IMR-90 (cell line): ENCODE measurements at regions not wholly inside any gene's neighbourhood (a gene's known extent, or its start where the extent isn't known, plus 50 kb on each side); places are given as distances from the start of the nearest gene placed in this dataset.

Experiments used
- ATAC-seq: fragments of 200-7000 bp; cut with Tn5 transposase; 2 replicates; pipeline ENCODE4 v1.9.1; 2020; ENCODE audit warnings: low read depth, mild to moderate bottlenecking, moderate library complexity
- BruUV-seq: library from RNA; stranded (reverse); fragments of 400-500 nt; replicated peaks from 2 replicates; lab custom pipeline; 2021; lab: Mats Ljungman, UMichigan
- CTCF ChIA-PET: fragments of 300-600 bp; formaldehyde crosslinking; extraction: SDS; loops from one replicate; lab custom pipeline; 2021; ENCODE audit warnings: antibody characterized with exemption; lab: Yijun Ruan, JAX
- POLR2A ChIA-PET: fragments of 300-600 bp; sonication (Branson Sonifier 250); formaldehyde crosslinking; loops from one replicate; lab custom pipeline; 2022; ENCODE audit warnings: antibody characterized with exemption; ENCODE audit not compliant: unreplicated experiment; lab: Charles Lee
- DNase-seq: peaks from one replicate; pipeline ENCODE4 v3.0.0; 2013
- H2AFZ ChIP-seq: replicated peaks from 2 replicates; pipeline ENCODE3; 2013; ENCODE audit warnings: low read length, mild to moderate bottlenecking; ENCODE audit not compliant: poor library complexity
- H2AK5ac ChIP-seq: 2 replicates; pipeline ENCODE4 v1.6.1; 2013; ENCODE audit warnings: low read depth, low read length, inconsistent platforms
- H2AK9ac ChIP-seq: replicated peaks from 2 replicates; pipeline ENCODE3; 2013; ENCODE audit warnings: mild to moderate bottlenecking, low read depth, low read length, moderate library complexity; ENCODE audit not compliant: poor library complexity
- H2BK120ac ChIP-seq: 2 replicates; pipeline ENCODE4 v1.6.1; 2013; ENCODE audit warnings: low read depth, low read length, inconsistent platforms
- H2BK15ac ChIP-seq: 3 replicates; pipeline ENCODE4 v1.6.1; 2013; ENCODE audit warnings: low read depth, low read length, inconsistent platforms
- H2BK20ac ChIP-seq: 2 replicates; pipeline ENCODE4 v1.6.1; 2013; ENCODE audit warnings: low read depth, mild to moderate bottlenecking, inconsistent platforms, low read length, moderate library complexity
- H2BK5ac ChIP-seq: 2 replicates; pipeline ENCODE4 v1.6.1; 2013; ENCODE audit warnings: mild to moderate bottlenecking, low read depth, low read length, inconsistent platforms; ENCODE audit not compliant: poor library complexity, severe bottlenecking
- H3K14ac ChIP-seq: replicated peaks from 2 replicates; pipeline ENCODE4 v1.6.1; 2013; ENCODE audit warnings: low read depth, low read length, inconsistent platforms
- H3K18ac ChIP-seq: 2 replicates; pipeline ENCODE4 v1.6.1; 2013; ENCODE audit warnings: low read depth, low read length, control low read depth
- H3K23ac ChIP-seq: 2 replicates; pipeline ENCODE4 v1.6.1; 2013; ENCODE audit warnings: low read depth, low read length, inconsistent platforms
- H3K27ac ChIP-seq: 2 replicates; pipeline ENCODE4 v1.5.1; 2013; ENCODE audit warnings: mild to moderate bottlenecking, control low read depth, low read length; ENCODE audit not compliant: insufficient read depth
- H3K27me3 ChIP-seq: 2 replicates; pipeline ENCODE4 v1.6.1; 2013; ENCODE audit warnings: low read length; ENCODE audit not compliant: control insufficient read depth, insufficient read depth
- H3K36me3 ChIP-seq: 2 replicates; pipeline ENCODE4 v1.6.1; 2013; ENCODE audit warnings: low read length, mixed read lengths; ENCODE audit not compliant: control insufficient read depth, insufficient read depth
- H3K4ac ChIP-seq: 2 replicates; pipeline ENCODE4 v1.6.1; 2013; ENCODE audit warnings: low read depth, low read length, inconsistent platforms
- H3K4me1 ChIP-seq: 2 replicates; pipeline ENCODE4 v1.6.1; 2013; ENCODE audit warnings: low read length, mixed read lengths; ENCODE audit not compliant: control insufficient read depth, insufficient read depth
- H3K4me2 ChIP-seq: 2 replicates; pipeline ENCODE4 v1.6.1; 2013; ENCODE audit warnings: low read depth, mild to moderate bottlenecking, control low read depth, low read length, moderate library complexity
- H3K4me3 ChIP-seq: 2 replicates; pipeline ENCODE4 v1.5.1; 2013; ENCODE audit warnings: low read depth, mild to moderate bottlenecking, control low read depth, low read length, moderate library complexity; ENCODE audit not compliant: insufficient read depth
- H3K56ac ChIP-seq: 2 replicates; pipeline ENCODE4 v1.6.1; 2013; ENCODE audit warnings: low read length, inconsistent platforms; ENCODE audit not compliant: insufficient read depth; ENCODE audit errors: extremely low read depth
- H3K79me1 ChIP-seq, 2 experiments: 2 replicates each; pipeline ENCODE4 v1.6.1; 2013; ENCODE audit warnings: low read length in 2 of 2, inconsistent platforms in 1 of 2, low read depth in 1 of 2
- H3K9ac ChIP-seq: 2 replicates; pipeline ENCODE4 v1.6.1; 2013; ENCODE audit warnings: low read depth, low read length, control low read depth
- H3K9me1 ChIP-seq: 2 replicates; pipeline ENCODE4 v1.6.1; 2013; ENCODE audit warnings: low read length, inconsistent platforms; ENCODE audit not compliant: insufficient read depth
- H3K9me3 ChIP-seq: 2 replicates; pipeline ENCODE4 v1.6.1; 2013; ENCODE audit warnings: low read length; ENCODE audit not compliant: control insufficient read depth, insufficient read depth
- H4K20me1 ChIP-seq: 2 replicates; pipeline ENCODE4 v1.6.1; 2013; ENCODE audit warnings: low read length, inconsistent platforms; ENCODE audit not compliant: insufficient read depth
- H4K5ac ChIP-seq: 2 replicates; pipeline ENCODE4 v1.6.1; 2013; ENCODE audit warnings: mild to moderate bottlenecking, low read depth, low read length, control low read depth
- H4K8ac ChIP-seq, 2 experiments: 2 replicates each; pipeline ENCODE4 v1.6.1; 2013; ENCODE audit warnings: low read depth in 2 of 2, low read length in 2 of 2, control low read depth in 1 of 2, inconsistent platforms in 1 of 2
- H4K91ac ChIP-seq: 2 replicates; pipeline ENCODE4 v1.6.1; 2013; ENCODE audit warnings: low read depth, low read length, inconsistent platforms; ENCODE audit not compliant: insufficient read depth
- CEBPB ChIP-seq: IDR thresholded peaks from 2 replicates; pipeline ENCODE4 v1.6.1; 2012; ENCODE audit warnings: low read depth, low read length, improper control_type of control experiment
- FOS ChIP-seq: fragments of 150-350 bp; IDR thresholded peaks from 2 replicates; pipeline ENCODE4 v1.6.1; 2016; ENCODE audit warnings: low read depth, low read length
- MAFK ChIP-seq: IDR thresholded peaks from 2 replicates; pipeline ENCODE4 v1.6.1; 2012; ENCODE audit warnings: low read depth, low read length, improper control_type of control experiment
- MAZ ChIP-seq: IDR thresholded peaks from 2 replicates; pipeline ENCODE4 v1.6.1; 2012; ENCODE audit warnings: low read depth, mild to moderate bottlenecking, low read length, improper control_type of control experiment, moderate library complexity, borderline replicate concordance
- NFE2L2 ChIP-seq: fragments of 150-350 bp; IDR thresholded peaks from 2 replicates; pipeline ENCODE4 v1.6.1; 2016; ENCODE audit warnings: low read depth, mild to moderate bottlenecking, low read length
- POLR2A ChIP-seq: IDR thresholded peaks from 2 replicates; pipeline ENCODE4 v1.6.1; 2012; ENCODE audit warnings: mild to moderate bottlenecking, low read depth, low read length
- RCOR1 ChIP-seq: IDR thresholded peaks from 2 replicates; pipeline ENCODE4 v1.6.1; 2012; ENCODE audit warnings: mild to moderate bottlenecking, low read length, improper control_type of control experiment; ENCODE audit not compliant: insufficient replicate concordance
- SMC3 ChIP-seq: fragments of 150-350 bp; IDR thresholded peaks from 2 replicates; pipeline ENCODE4 v1.6.1; 2016; ENCODE audit warnings: low read depth, mild to moderate bottlenecking, antibody characterized with exemption, low read length, moderate library complexity
- WGBS, 2 experiments: methylation state at CpG; one replicate each; pipeline versions ENCODE4 v1.1.5 to v1.1.7; 2013; ENCODE audit warnings: missing lambda C conversion rate in 2 of 2; ENCODE audit not compliant: insufficient read length in 1 of 2; ENCODE audit errors: extremely low coverage in 2 of 2; 5-methylcytosine and 5-hydroxymethylcytosine counted together
- dilution Hi-C: fragments of 300-500 bp; cut with HindIII; formaldehyde crosslinking; loops from one replicate; pipeline ENCODE4 v1.14.3; 2018; ENCODE audit warnings: low sequenced_read_pairs; ENCODE audit not compliant: unreplicated experiment
- in situ Hi-C: fragments of 300-500 bp; cut with MboI; formaldehyde crosslinking; loops from 3 replicates; pipeline ENCODE4 v1.14.3; 2019; ENCODE audit warnings: low sequenced_read_pairs, inconsistent platforms, mixed read lengths
- intact Hi-C: fragments of 100-400 bp; cut with micrococcal nuclease; formaldehyde crosslinking; loops from 2 replicates; pipeline ENCODE4 v1.10.0; 2022

- Histone ChIP-seq H3K4ac (no peak overlapping the region), H3K9me3 (no peaks in the 10 kb centered on the region), H3K4me1 (no peaks in the 10 kb centered on the region), H3K18ac (no peak overlapping the region), H4K91ac (no peak overlapping the region), H3K4me3 (no peak overlapping the region), H4K20me1 (no peaks in the 10 kb centered on the region), H2BK20ac (no peak overlapping the region), H4K5ac (no peak overlapping the region), H3K36me3 (no peaks in the 10 kb centered on the region), H3K9me1 (no peaks in the 10 kb centered on the region), H3K27me3 (no peaks in the 10 kb centered on the region), H2AK5ac (no peak overlapping the region), H2BK120ac (no peak overlapping the region), H2AFZ (no peak overlapping the region), H3K9ac (no peak overlapping the region), H4K8ac (no peak overlapping the region), H3K23ac (no peak overlapping the region), H3K14ac (no peak overlapping the region), H3K79me1 (no peaks in the 10 kb centered on the region), H3K56ac (no peak overlapping the region), H3K4me2 (no peak overlapping the region), H2BK5ac (no peak overlapping the region), H2AK9ac (no peak overlapping the region), H2BK15ac (no peak overlapping the region), H3K27ac (no peak overlapping the region)
- no peak for ATAC-seq
- ChIA-PET POLR2A (no interaction called here), CTCF (no interaction called here)
- dilution Hi-C loops (no loop called here), intact Hi-C loops (no loop called here), in situ Hi-C loops (no loop called here)
- WGBS, 2 experiments, result no CpG with 5 or more reads among the region's 3 CpGs
- no TSS peak for BruUV-seq
- TF ChIP-seq NFE2L2, result no peak
- TF ChIP-seq SMC3, result no peak
- TF ChIP-seq MAZ, result no peak
- no peak for TF ChIP-seq POLR2A
- no peak for TF ChIP-seq MAFK
- no peak for TF ChIP-seq FOS
- no peak for TF ChIP-seq CEBPB
- no peak for TF ChIP-seq RCOR1
- DNase-seq, result no peak
Observed at GRCh38 chr3:144362126-144362525, 390.5 kb downstream of the DIPK2A start.
